ENCODE measurements at regions not wholly inside any gene's neighbourhood (a gene's known extent, or its start where the extent isn't known, plus 50 kb on each side); places are given as distances from the start of the nearest gene placed in this dataset.

GRCh38 chr13:106049171-106049570 lies 486.3 kb downstream of the EFNB2 start:
- DNase-seq (ENCODE audit: low read depth in 2 of 2), result no peak

GRCh38 chr13:106048386-106048785 lies 487.1 kb downstream of the EFNB2 start:
- no peak for DNase-seq (ENCODE audit: low read depth in 2 of 2)

GRCh38 chr13:106047859-106048258 lies 487.6 kb downstream of the EFNB2 start:
- DNase-seq (ENCODE audit: low read depth in 2 of 2), result no peak

GRCh38 chr13:106042996-106043581 lies 492.4 kb downstream of the EFNB2 start:
- no peak for DNase-seq (ENCODE audit: low read depth in 2 of 2)

- no peak for DNase-seq (ENCODE audit: low read depth in 2 of 2)
Observed at GRCh38 chr13:106041445-106041844, 494.0 kb downstream of the EFNB2 start.

GRCh38 chr13:106038752-106039151 lies 496.7 kb downstream of the EFNB2 start:
- peak in 1 of 2 donors; percentile 10 for DNase-seq (ENCODE audit: low read depth in 2 of 2)

GRCh38 chr13:106036870-106037269 lies 498.6 kb downstream of the EFNB2 start:
- DNase-seq (ENCODE audit: low read depth in 2 of 2), result peak in 1 of 2 donors; percentile 5

- no peak for DNase-seq (ENCODE audit: low read depth in 2 of 2)
Observed at GRCh38 chr13:106034201-106034600, 501.3 kb downstream of the EFNB2 start.

- peak in 1 of 2 donors; percentile 15 for DNase-seq (ENCODE audit: low read depth in 2 of 2)
Observed at GRCh38 chr13:106033659-106034058, 501.8 kb downstream of the EFNB2 start.

- no peak for DNase-seq (ENCODE audit: low read depth in 2 of 2)
Observed at GRCh38 chr13:106032441-106032840, 503.0 kb downstream of the EFNB2 start.

- no peak for DNase-seq (ENCODE audit: low read depth in 2 of 2)
Observed at GRCh38 chr13:106029676-106030290, 505.7 kb downstream of the EFNB2 start.

- no peak for DNase-seq (ENCODE audit: low read depth in 2 of 2)
Observed at GRCh38 chr13:106028911-106029310, 506.6 kb downstream of the EFNB2 start.

- no peak for DNase-seq (ENCODE audit: low read depth in 2 of 2)
Observed at GRCh38 chr13:106011600-106011999, 523.9 kb downstream of the EFNB2 start.

- no peak for DNase-seq (ENCODE audit: low read depth in 2 of 2)
Observed at GRCh38 chr13:106010836-106011235, 524.6 kb downstream of the EFNB2 start.

GRCh38 chr13:106008540-106008939 lies 526.9 kb downstream of the EFNB2 start:
- no peak for DNase-seq (ENCODE audit: low read depth in 2 of 2)

- DNase-seq (ENCODE audit: low read depth in 2 of 2), result no peak
Observed at GRCh38 chr13:106007156-106007555, 528.3 kb downstream of the EFNB2 start.

GRCh38 chr13:106003651-106004050 lies 531.8 kb downstream of the EFNB2 start:
- no peak for DNase-seq (ENCODE audit: low read depth in 2 of 2)

GRCh38 chr13:106001443-106001842 lies 534.0 kb downstream of the EFNB2 start:
- no peak for DNase-seq (ENCODE audit: low read depth in 2 of 2)

- no peak for DNase-seq (ENCODE audit: low read depth in 2 of 2)
Observed at GRCh38 chr13:105997581-105998550, 537.6 kb downstream of the EFNB2 start.

GRCh38 chr13:105996391-105997025 lies 539.0 kb downstream of the EFNB2 start:
- DNase-seq (ENCODE audit: low read depth in 2 of 2), result no peak

GRCh38 chr13:105994340-105994739 lies 541.1 kb downstream of the EFNB2 start:
- DNase-seq (ENCODE audit: low read depth in 2 of 2), result no peak
